IMR-90 (cell line): ENCODE measurements at regions not wholly inside any gene's neighbourhood (a gene's known extent, or its start where the extent isn't known, plus 50 kb on each side); places are given as distances from the start of the nearest gene placed in this dataset.
"Not testable (repeated sequence)": the region's sequence is repeated elsewhere in the genome, so short reads cannot be mapped to it uniquely, and the experiment has no call there.

Experiments
- ATAC-seq: fragments of 200-7000 bp; cut with Tn5 transposase; 2 replicates; pipeline ENCODE4 v1.9.1; 2020; ENCODE audit warnings: low read depth, mild to moderate bottlenecking, moderate library complexity
- BruUV-seq: library from RNA; stranded (reverse); fragments of 400-500 nt; replicated peaks from 2 replicates; lab custom pipeline; 2021; lab: Mats Ljungman, UMichigan
- CTCF ChIA-PET: fragments of 300-600 bp; formaldehyde crosslinking; extraction: SDS; loops from one replicate; lab custom pipeline; 2021; ENCODE audit warnings: antibody characterized with exemption; lab: Yijun Ruan, JAX
- POLR2A ChIA-PET: fragments of 300-600 bp; sonication (Branson Sonifier 250); formaldehyde crosslinking; loops from one replicate; lab custom pipeline; 2022; ENCODE audit warnings: antibody characterized with exemption; ENCODE audit not compliant: unreplicated experiment; lab: Charles Lee
- DNase-seq: peaks from one replicate; pipeline ENCODE4 v3.0.0; 2013
- H2AFZ ChIP-seq: replicated peaks from 2 replicates; pipeline ENCODE3; 2013; ENCODE audit warnings: low read length, mild to moderate bottlenecking; ENCODE audit not compliant: poor library complexity
- H2AK5ac ChIP-seq: 2 replicates; pipeline ENCODE4 v1.6.1; 2013; ENCODE audit warnings: low read depth, low read length, inconsistent platforms
- H2AK9ac ChIP-seq: replicated peaks from 2 replicates; pipeline ENCODE3; 2013; ENCODE audit warnings: mild to moderate bottlenecking, low read depth, low read length, moderate library complexity; ENCODE audit not compliant: poor library complexity
- H2BK120ac ChIP-seq: 2 replicates; pipeline ENCODE4 v1.6.1; 2013; ENCODE audit warnings: low read depth, low read length, inconsistent platforms
- H2BK15ac ChIP-seq: 3 replicates; pipeline ENCODE4 v1.6.1; 2013; ENCODE audit warnings: low read depth, low read length, inconsistent platforms
- H2BK20ac ChIP-seq: 2 replicates; pipeline ENCODE4 v1.6.1; 2013; ENCODE audit warnings: low read depth, mild to moderate bottlenecking, inconsistent platforms, low read length, moderate library complexity
- H2BK5ac ChIP-seq: 2 replicates; pipeline ENCODE4 v1.6.1; 2013; ENCODE audit warnings: mild to moderate bottlenecking, low read depth, low read length, inconsistent platforms; ENCODE audit not compliant: poor library complexity, severe bottlenecking
- H3K14ac ChIP-seq: replicated peaks from 2 replicates; pipeline ENCODE4 v1.6.1; 2013; ENCODE audit warnings: low read depth, low read length, inconsistent platforms
- H3K18ac ChIP-seq: 2 replicates; pipeline ENCODE4 v1.6.1; 2013; ENCODE audit warnings: low read depth, low read length, control low read depth
- H3K23ac ChIP-seq: 2 replicates; pipeline ENCODE4 v1.6.1; 2013; ENCODE audit warnings: low read depth, low read length, inconsistent platforms
- H3K27ac ChIP-seq: 2 replicates; pipeline ENCODE4 v1.5.1; 2013; ENCODE audit warnings: mild to moderate bottlenecking, control low read depth, low read length; ENCODE audit not compliant: insufficient read depth
- H3K27me3 ChIP-seq: 2 replicates; pipeline ENCODE4 v1.6.1; 2013; ENCODE audit warnings: low read length; ENCODE audit not compliant: control insufficient read depth, insufficient read depth
- H3K36me3 ChIP-seq: 2 replicates; pipeline ENCODE4 v1.6.1; 2013; ENCODE audit warnings: low read length, mixed read lengths; ENCODE audit not compliant: control insufficient read depth, insufficient read depth
- H3K4ac ChIP-seq: 2 replicates; pipeline ENCODE4 v1.6.1; 2013; ENCODE audit warnings: low read depth, low read length, inconsistent platforms
- H3K4me1 ChIP-seq: 2 replicates; pipeline ENCODE4 v1.6.1; 2013; ENCODE audit warnings: low read length, mixed read lengths; ENCODE audit not compliant: control insufficient read depth, insufficient read depth
- H3K4me2 ChIP-seq: 2 replicates; pipeline ENCODE4 v1.6.1; 2013; ENCODE audit warnings: low read depth, mild to moderate bottlenecking, control low read depth, low read length, moderate library complexity
- H3K4me3 ChIP-seq: 2 replicates; pipeline ENCODE4 v1.5.1; 2013; ENCODE audit warnings: low read depth, mild to moderate bottlenecking, control low read depth, low read length, moderate library complexity; ENCODE audit not compliant: insufficient read depth
- H3K56ac ChIP-seq: 2 replicates; pipeline ENCODE4 v1.6.1; 2013; ENCODE audit warnings: low read length, inconsistent platforms; ENCODE audit not compliant: insufficient read depth; ENCODE audit errors: extremely low read depth
- H3K79me1 ChIP-seq, 2 experiments: 2 replicates each; pipeline ENCODE4 v1.6.1; 2013; ENCODE audit warnings: low read length in 2 of 2, inconsistent platforms in 1 of 2, low read depth in 1 of 2
- H3K9ac ChIP-seq: 2 replicates; pipeline ENCODE4 v1.6.1; 2013; ENCODE audit warnings: low read depth, low read length, control low read depth
- H3K9me1 ChIP-seq: 2 replicates; pipeline ENCODE4 v1.6.1; 2013; ENCODE audit warnings: low read length, inconsistent platforms; ENCODE audit not compliant: insufficient read depth
- H3K9me3 ChIP-seq: 2 replicates; pipeline ENCODE4 v1.6.1; 2013; ENCODE audit warnings: low read length; ENCODE audit not compliant: control insufficient read depth, insufficient read depth
- H4K20me1 ChIP-seq: 2 replicates; pipeline ENCODE4 v1.6.1; 2013; ENCODE audit warnings: low read length, inconsistent platforms; ENCODE audit not compliant: insufficient read depth
- H4K5ac ChIP-seq: 2 replicates; pipeline ENCODE4 v1.6.1; 2013; ENCODE audit warnings: mild to moderate bottlenecking, low read depth, low read length, control low read depth
- H4K8ac ChIP-seq, 2 experiments: 2 replicates each; pipeline ENCODE4 v1.6.1; 2013; ENCODE audit warnings: low read depth in 2 of 2, low read length in 2 of 2, control low read depth in 1 of 2, inconsistent platforms in 1 of 2
- H4K91ac ChIP-seq: 2 replicates; pipeline ENCODE4 v1.6.1; 2013; ENCODE audit warnings: low read depth, low read length, inconsistent platforms; ENCODE audit not compliant: insufficient read depth
- WGBS, 2 experiments: methylation state at CpG; one replicate each; pipeline versions ENCODE4 v1.1.5 to v1.1.7; 2013; ENCODE audit warnings: missing lambda C conversion rate in 2 of 2; ENCODE audit not compliant: insufficient read length in 1 of 2; ENCODE audit errors: extremely low coverage in 2 of 2; 5-methylcytosine and 5-hydroxymethylcytosine counted together
- dilution Hi-C: fragments of 300-500 bp; cut with HindIII; formaldehyde crosslinking; loops from one replicate; pipeline ENCODE4 v1.14.3; 2018; ENCODE audit warnings: low sequenced_read_pairs; ENCODE audit not compliant: unreplicated experiment
- in situ Hi-C: fragments of 300-500 bp; cut with MboI; formaldehyde crosslinking; loops from 3 replicates; pipeline ENCODE4 v1.14.3; 2019; ENCODE audit warnings: low sequenced_read_pairs, inconsistent platforms, mixed read lengths
- intact Hi-C: fragments of 100-400 bp; cut with micrococcal nuclease; formaldehyde crosslinking; loops from 2 replicates; pipeline ENCODE4 v1.10.0; 2022

- H3K4me2 ChIP-seq, DNase-seq, H3K9me3 ChIP-seq, H4K20me1 ChIP-seq, H3K4me1 ChIP-seq, BruUV-seq, CTCF ChIA-PET, H3K56ac ChIP-seq, H2AK9ac ChIP-seq, H3K27me3 ChIP-seq, H3K79me1 ChIP-seq, intact Hi-C loops, H4K91ac ChIP-seq, H2BK15ac ChIP-seq, POLR2A ChIA-PET, H4K8ac ChIP-seq, H2BK20ac ChIP-seq, H3K14ac ChIP-seq, in situ Hi-C loops, H3K23ac ChIP-seq, H4K5ac ChIP-seq, dilution Hi-C loops, H2AFZ ChIP-seq, H3K18ac ChIP-seq, H2BK5ac ChIP-seq, H3K27ac ChIP-seq, H3K36me3 ChIP-seq, H3K4me3 ChIP-seq, ATAC-seq, H3K9ac ChIP-seq, H2AK5ac ChIP-seq, H3K4ac ChIP-seq, H3K9me1 ChIP-seq, H2BK120ac ChIP-seq: not testable (repeated sequence)
- WGBS, 2 experiments = no CpG with 5 or more reads among the region's 27 CpGs
Observed at GRCh38 chr10:125518397-125518796, 164.6 kb downstream of the TEX36 start.
